HEK293T (cell line): ENCODE measurements at regions not wholly inside any gene's neighbourhood (a gene's known extent, or its start where the extent isn't known, plus 50 kb on each side); places are given as distances from the start of the nearest gene placed in this dataset.

Experiments
- BHLHE40 ChIP-seq: fragments of 450-650 bp; IDR thresholded peaks from 2 replicates; pipeline ENCODE4 v1.6.1; 2016; ENCODE audit warnings: mild to moderate bottlenecking, moderate library complexity, borderline replicate concordance
- FOXK2 ChIP-seq: fragments of 450-650 bp; IDR thresholded peaks from 2 replicates; pipeline ENCODE4 v1.6.1; 2016; ENCODE audit warnings: mild to moderate bottlenecking
- FOXM1 ChIP-seq: fragments of 450-650 bp; IDR thresholded peaks from 2 replicates; pipeline ENCODE4 v1.6.1; 2017; ENCODE audit warnings: mild to moderate bottlenecking, borderline replicate concordance
- NFRKB ChIP-seq: fragments of 450-650 bp; IDR thresholded peaks from 2 replicates; pipeline ENCODE4 v1.6.1; 2016; ENCODE audit warnings: mild to moderate bottlenecking, moderate library complexity
- PKNOX1 ChIP-seq: fragments of 450-650 bp; IDR thresholded peaks from 2 replicates; pipeline ENCODE4 v1.6.1; 2016
- SP1 ChIP-seq: fragments of 450-650 bp; IDR thresholded peaks from 2 replicates; pipeline ENCODE4 v1.6.1; 2017
- SUZ12 ChIP-seq: fragments of 450-650 bp; IDR thresholded peaks from 2 replicates; pipeline ENCODE4 v1.6.1; 2016; ENCODE audit warnings: mild to moderate bottlenecking
- TARDBP ChIP-seq: fragments of 450-650 bp; IDR thresholded peaks from 2 replicates; pipeline ENCODE4 v1.6.1; 2016

GRCh38 chr16:85541980-85542900, 70.9 kb upstream of the GSE1 start:
- TF ChIP-seq SP1 (no peak), PKNOX1 (no peak), SUZ12 (no peak), NFRKB (no peak), FOXM1 (no peak), TARDBP (no peak), FOXK2 (no peak), BHLHE40 (no peak)
